ENCODE measurements at regions not wholly inside any gene's neighbourhood (a gene's known extent, or its start where the extent isn't known, plus 50 kb on each side); places are given as distances from the start of the nearest gene placed in this dataset.

DNA sequence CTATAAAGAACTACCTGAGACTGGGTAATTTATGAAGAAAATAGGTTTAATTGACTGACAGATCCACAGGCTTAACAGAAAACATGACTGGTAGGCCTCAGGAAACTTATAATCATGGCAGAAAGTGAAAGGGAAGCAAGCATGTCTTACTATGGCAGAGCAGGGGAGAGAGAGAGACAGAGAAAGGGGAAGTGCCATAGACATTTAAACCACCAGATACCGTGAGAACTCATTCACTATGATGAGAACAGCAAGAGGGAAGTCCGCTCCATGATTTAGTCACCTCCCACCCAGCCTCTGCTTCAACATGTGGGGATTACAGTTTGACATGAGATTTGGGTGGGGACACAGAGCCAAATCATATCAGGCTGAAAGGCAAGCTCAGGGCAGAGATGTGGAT lies 327.1 kb upstream of the DDI1 start:
- TF ChIP-seq, protein P1, sequence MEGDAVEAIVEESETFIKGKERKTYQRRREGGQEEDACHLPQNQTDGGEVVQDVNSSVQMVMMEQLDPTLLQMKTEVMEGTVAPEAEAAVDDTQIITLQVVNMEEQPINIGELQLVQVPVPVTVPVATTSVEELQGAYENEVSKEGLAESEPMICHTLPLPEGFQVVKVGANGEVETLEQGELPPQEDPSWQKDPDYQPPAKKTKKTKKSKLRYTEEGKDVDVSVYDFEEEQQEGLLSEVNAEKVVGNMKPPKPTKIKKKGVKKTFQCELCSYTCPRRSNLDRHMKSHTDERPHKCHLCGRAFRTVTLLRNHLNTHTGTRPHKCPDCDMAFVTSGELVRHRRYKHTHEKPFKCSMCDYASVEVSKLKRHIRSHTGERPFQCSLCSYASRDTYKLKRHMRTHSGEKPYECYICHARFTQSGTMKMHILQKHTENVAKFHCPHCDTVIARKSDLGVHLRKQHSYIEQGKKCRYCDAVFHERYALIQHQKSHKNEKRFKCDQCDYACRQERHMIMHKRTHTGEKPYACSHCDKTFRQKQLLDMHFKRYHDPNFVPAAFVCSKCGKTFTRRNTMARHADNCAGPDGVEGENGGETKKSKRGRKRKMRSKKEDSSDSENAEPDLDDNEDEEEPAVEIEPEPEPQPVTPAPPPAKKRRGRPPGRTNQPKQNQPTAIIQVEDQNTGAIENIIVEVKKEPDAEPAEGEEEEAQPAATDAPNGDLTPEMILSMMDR (IDR thresholded peaks at IDR 0.05) = no peak
- TF ChIP-seq POLR2AphosphoS5 (IDR thresholded peaks at IDR 0.05) = no peak
